Tibial nerve (tissue), 4 donors: ENCODE measurements at regions not wholly inside any gene's neighbourhood (a gene's known extent, or its start where the extent isn't known, plus 50 kb on each side); places are given as distances from the start of the nearest gene placed in this dataset.
"Not testable (repeated sequence)": the region's sequence is repeated elsewhere in the genome, so short reads cannot be mapped to it uniquely, and the experiment has no call there.

Experiments
- DNase-seq, 2 donors: peaks; one replicate each; pipeline ENCODE4 v3.0.0-alpha.2; 2019; ENCODE audit warnings: low spot score in 2 of 2
- H3K27ac ChIP-seq, 4 donors: fragments of 200-600 bp; sonication (generic) in 3 of 4; one replicate each; pipeline ENCODE4 v1.5.1; 2017 to 2019; ENCODE audit warnings: mild to moderate bottlenecking in 1 of 4
- H3K27me3 ChIP-seq, 2 donors: fragments of 200-600 bp; sonication (generic) in 1 of 2; one replicate each; pipeline versions ENCODE4 v1.5.1 to v1.6.0; 2017 to 2019
- H3K36me3 ChIP-seq, 3 donors: fragments of 200-600 bp; sonication (generic); one replicate each; pipeline ENCODE4 v1.5.1; 2018 to 2019
- H3K4me1 ChIP-seq, 4 donors: fragments of 200-600 bp; sonication (generic) in 3 of 4; one replicate each; pipeline ENCODE4 v1.5.1; 2017 to 2019
- H3K4me3 ChIP-seq, 4 donors: fragments of 200-600 bp; sonication (generic) in 3 of 4; one replicate each; pipeline ENCODE4 v1.5.1; 2017 to 2019; ENCODE audit warnings: mild to moderate bottlenecking in 1 of 4, moderate library complexity in 1 of 4
- H3K9me3 ChIP-seq, 4 donors: fragments of 200-600 bp; sonication (generic) in 3 of 4; one replicate each; pipeline ENCODE4 v1.5.1; 2017 to 2019
- EP300 ChIP-seq, 2 donors: sonication (generic); formaldehyde crosslinking; IDR thresholded peaks; one replicate each; pipeline ENCODE4 v1.6.1; 2017; ENCODE audit warnings: antibody characterized with exemption in 2 of 2, mild to moderate bottlenecking in 1 of 2
- POLR2A ChIP-seq, 2 donors: fragments of 450-650 bp; IDR thresholded peaks; one replicate each; pipeline ENCODE4 v1.6.1; 2017; ENCODE audit warnings: antibody characterized with exemption in 2 of 2, mild to moderate bottlenecking in 2 of 2, moderate library complexity in 2 of 2
- WGBS, 2 donors: methylation state at CpG; one replicate each; pipeline ENCODE4 v1.1.5; 2018; 5-methylcytosine and 5-hydroxymethylcytosine counted together
- TF ChIP-seq, protein P1 (sequence below), 5 experiments: fragments of 200-600 bp in 3 of 5; fragments of 450-650 bp in 2 of 5; sonication (generic) in 3 of 5; IDR thresholded peaks; one replicate each; pipeline ENCODE4 v1.5.1; 2016 to 2019; ENCODE audit warnings: antibody characterized with exemption in 5 of 5, mild to moderate bottlenecking in 3 of 5, moderate library complexity in 2 of 5

DNA sequence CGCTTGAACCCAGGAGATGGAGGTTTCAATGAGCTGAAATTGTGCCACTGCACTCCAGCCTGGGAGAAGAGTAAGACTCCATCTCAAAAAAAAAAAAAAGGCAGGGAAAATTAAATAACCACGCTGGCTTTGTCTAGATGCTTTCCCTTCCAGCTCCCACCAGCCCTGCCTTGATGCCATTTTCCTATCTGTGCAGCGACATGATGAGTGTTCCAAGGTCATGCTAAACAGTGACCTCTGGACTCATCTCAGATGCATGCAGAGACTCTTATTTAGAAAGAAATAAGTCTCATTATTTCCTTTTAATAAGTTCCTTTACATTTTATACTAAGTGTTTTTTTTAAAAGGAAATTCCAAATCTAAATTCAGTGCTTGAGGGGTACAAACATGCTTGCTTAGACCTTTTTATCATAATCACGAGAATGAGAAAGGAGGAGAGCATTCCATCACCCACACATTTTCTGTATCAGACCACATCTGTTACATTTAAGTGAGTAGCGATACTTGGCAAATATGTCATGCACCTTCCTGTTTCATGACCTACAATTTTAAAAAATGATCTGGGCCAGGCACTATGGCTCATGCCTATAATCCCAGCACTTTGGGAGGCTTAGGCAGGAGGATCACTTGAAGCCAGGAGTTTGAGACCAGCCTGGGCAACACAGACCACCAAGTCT lies 101.1 kb upstream of the RREB1 start:
- no peaks in the 10 kb centered on the region for H3K9me3 ChIP-seq
- TF ChIP-seq EP300 (IDR thresholded peaks at IDR 0.05) = no peak
- TF ChIP-seq, protein P1, sequence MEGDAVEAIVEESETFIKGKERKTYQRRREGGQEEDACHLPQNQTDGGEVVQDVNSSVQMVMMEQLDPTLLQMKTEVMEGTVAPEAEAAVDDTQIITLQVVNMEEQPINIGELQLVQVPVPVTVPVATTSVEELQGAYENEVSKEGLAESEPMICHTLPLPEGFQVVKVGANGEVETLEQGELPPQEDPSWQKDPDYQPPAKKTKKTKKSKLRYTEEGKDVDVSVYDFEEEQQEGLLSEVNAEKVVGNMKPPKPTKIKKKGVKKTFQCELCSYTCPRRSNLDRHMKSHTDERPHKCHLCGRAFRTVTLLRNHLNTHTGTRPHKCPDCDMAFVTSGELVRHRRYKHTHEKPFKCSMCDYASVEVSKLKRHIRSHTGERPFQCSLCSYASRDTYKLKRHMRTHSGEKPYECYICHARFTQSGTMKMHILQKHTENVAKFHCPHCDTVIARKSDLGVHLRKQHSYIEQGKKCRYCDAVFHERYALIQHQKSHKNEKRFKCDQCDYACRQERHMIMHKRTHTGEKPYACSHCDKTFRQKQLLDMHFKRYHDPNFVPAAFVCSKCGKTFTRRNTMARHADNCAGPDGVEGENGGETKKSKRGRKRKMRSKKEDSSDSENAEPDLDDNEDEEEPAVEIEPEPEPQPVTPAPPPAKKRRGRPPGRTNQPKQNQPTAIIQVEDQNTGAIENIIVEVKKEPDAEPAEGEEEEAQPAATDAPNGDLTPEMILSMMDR (IDR thresholded peaks at IDR 0.05) = no peak
- no peak for TF ChIP-seq POLR2A (IDR thresholded peaks at IDR 0.05)
- no peaks in the 10 kb centered on the region for H3K27me3 ChIP-seq
- no peak for DNase-seq
- 69 to 78% methylated on average over 5 of the region's 5 CpGs for WGBS, 2 donors
- no peaks in the 10 kb centered on the region for H3K36me3 ChIP-seq
- H3K27ac ChIP-seq = no peak overlapping the region
- H3K4me3 ChIP-seq = no peak overlapping the region
- no peaks in the 10 kb centered on the region for H3K4me1 ChIP-seq

DNA sequence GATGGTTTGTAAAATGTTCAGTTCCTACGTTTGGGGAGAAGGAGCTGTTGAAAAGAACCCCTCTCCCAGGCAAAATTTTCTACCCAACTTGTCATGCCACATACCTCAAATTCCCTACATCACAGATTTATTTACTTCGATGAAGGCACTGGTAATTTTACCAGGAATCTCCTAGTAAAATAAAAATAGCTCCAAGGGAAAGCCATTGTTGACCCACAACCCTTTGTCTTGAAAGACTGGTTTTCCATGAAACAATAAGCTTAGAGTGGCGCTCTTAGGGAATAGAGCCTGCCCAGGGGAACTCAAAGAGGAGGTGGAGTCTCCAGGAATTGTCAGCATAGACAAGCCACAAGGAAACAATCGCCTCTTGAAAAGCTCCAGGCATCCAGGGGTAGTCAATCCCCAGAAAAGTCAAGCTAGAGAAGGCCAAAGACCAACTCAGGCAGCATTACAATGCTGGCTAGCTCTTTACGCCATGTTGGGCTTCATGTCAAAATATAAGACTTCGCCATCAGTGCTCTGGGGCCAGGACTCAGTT lies 99.2 kb upstream of the RREB1 start:
- H3K9me3 ChIP-seq = no peaks in the 10 kb centered on the region
- no peaks in the 10 kb centered on the region for H3K27me3 ChIP-seq
- H3K4me1 ChIP-seq = no peaks in the 10 kb centered on the region
- H3K36me3 ChIP-seq = no peaks in the 10 kb centered on the region
- TF ChIP-seq POLR2A (IDR thresholded peaks at IDR 0.05) (no peak), EP300 (IDR thresholded peaks at IDR 0.05) (no peak)
- TF ChIP-seq, protein P1 (IDR thresholded peaks at IDR 0.05) = no peak
- no peak overlapping the region for H3K27ac ChIP-seq
- no peak overlapping the region for H3K4me3 ChIP-seq
- DNase-seq = no peak
- WGBS, 2 donors = 72 to 81% methylated on average over 6 of the region's 6 CpGs

DNA sequence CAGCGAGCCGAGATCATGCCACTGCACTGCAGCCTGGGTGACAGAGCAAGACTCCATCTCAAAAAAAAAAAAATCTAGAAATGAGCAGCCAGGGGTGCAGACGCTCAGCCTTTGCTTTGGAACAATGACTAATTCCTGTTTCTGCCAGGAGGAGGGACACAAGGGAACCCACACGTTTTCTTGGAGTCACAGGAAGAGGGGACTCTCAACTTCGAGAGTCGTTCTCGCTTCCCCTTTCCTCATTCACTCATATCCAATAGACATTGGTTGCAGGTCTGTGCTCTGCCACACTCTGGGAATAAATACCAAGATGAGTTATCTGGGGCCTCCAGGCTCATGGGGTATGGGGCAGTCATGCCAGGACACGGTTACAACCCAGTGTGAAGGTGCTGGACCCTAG lies 91.5 kb upstream of the RREB1 start:
- TF ChIP-seq, protein P1 (IDR thresholded peaks at IDR 0.05) = no peak
- TF ChIP-seq EP300 (IDR thresholded peaks at IDR 0.05) (no peak), POLR2A (IDR thresholded peaks at IDR 0.05) (no peak)
- DNase-seq = peak in 1 of 2 donors; percentile 5
- H3K36me3 ChIP-seq = no peaks in the 10 kb centered on the region
- no peaks in the 10 kb centered on the region for H3K9me3 ChIP-seq
- H3K27ac ChIP-seq = no peak overlapping the region
- H3K4me3 ChIP-seq = no peak overlapping the region
- 67 to 68% methylated on average over 8 of the region's 8 CpGs for WGBS, 2 donors
- no peaks in the 10 kb centered on the region for H3K4me1 ChIP-seq
- H3K27me3 ChIP-seq = no peaks in the 10 kb centered on the region

DNA sequence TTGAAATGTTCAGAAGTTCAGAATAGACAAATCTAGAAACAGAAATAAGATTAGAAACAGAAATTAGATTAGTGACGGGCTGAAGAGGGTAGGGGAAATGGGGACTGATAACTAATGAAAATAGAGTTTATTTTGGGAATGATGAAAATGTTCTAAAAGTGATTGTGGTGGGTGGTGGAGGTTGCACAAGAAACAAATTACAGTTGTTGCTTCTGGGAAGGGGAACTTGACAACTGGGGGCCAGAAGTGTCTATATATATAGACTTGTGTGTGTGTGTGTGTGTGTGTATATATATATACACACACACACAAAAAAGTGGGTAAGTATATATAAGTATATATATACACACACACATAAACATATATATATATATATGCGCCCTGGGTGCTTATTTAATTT lies 86.5 kb upstream of the RREB1 start:
- no peak overlapping the region for H3K27ac ChIP-seq
- H3K9me3 ChIP-seq = no peaks in the 10 kb centered on the region
- DNase-seq = no peak
- no peaks in the 10 kb centered on the region for H3K36me3 ChIP-seq
- H3K4me1 ChIP-seq = no peaks in the 10 kb centered on the region
- no peaks in the 10 kb centered on the region for H3K27me3 ChIP-seq
- no peak overlapping the region for H3K4me3 ChIP-seq
- 81 to 88% methylated on average over 2 of the region's 2 CpGs for whole genome bisulfite sequencing, 2 donors
- TF ChIP-seq POLR2A (IDR thresholded peaks at IDR 0.05) (no peak), EP300 (IDR thresholded peaks at IDR 0.05) (no peak)
- TF ChIP-seq, protein P1 (IDR thresholded peaks at IDR 0.05) = no peak

DNA sequence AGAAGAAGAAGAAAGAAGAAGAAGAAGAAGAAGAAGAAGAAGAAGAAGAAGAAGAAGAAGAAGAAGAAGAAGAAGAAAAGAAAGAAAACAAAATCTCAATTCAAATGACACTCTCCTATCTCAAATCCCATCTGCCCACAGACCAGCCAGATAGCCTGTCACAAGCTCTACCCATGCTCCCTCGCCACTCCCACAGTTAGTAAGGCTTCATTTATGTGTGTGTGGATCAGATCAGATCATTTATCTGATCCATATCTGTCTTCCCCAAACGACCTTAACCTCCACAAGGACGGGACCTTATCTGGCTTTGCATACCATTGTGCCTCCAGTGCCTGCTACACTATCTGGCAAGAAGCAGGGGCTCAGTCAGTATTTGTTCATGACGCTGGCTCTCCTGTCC lies 81.9 kb upstream of the RREB1 start:
- Histone ChIP-seq H3K4me3 (no peak overlapping the region), H3K27ac (no peak overlapping the region), H3K36me3 (no peaks in the 10 kb centered on the region), H3K27me3 (no peaks in the 10 kb centered on the region), H3K9me3 (peaks cover 0 to 7% (median 0%) of the 10 kb centered on the region in 4 donors), H3K4me1 (no peaks in the 10 kb centered on the region)
- no peak for DNase-seq
- TF ChIP-seq POLR2A (IDR thresholded peaks at IDR 0.05) (no peak), EP300 (IDR thresholded peaks at IDR 0.05) (no peak)
- TF ChIP-seq, protein P1 (IDR thresholded peaks at IDR 0.05) = no peak
- 77 to 81% methylated on average over 4 of the region's 4 CpGs for WGBS, 2 donors

DNA sequence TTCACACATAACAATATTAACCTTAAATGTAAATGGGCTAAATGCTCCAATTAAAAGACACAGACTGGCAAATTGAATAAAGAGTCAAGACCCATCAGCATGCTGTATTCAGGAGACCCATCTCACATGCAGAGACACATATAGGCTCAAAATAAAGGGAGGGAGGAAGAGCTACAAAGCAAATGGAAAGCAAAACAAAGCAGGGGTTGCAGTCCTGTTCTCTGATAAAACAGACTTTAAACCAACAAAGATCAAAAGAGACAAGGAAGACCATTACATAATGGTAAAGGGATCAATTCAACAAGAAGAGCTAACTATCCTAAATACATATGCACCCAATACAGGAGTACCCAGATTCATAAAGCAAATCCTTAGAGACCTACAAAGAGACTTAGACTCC lies 78.8 kb upstream of the RREB1 start:
- DNase-seq, H3K9me3 ChIP-seq, H3K4me3 ChIP-seq, H3K36me3 ChIP-seq, H3K4me1 ChIP-seq, H3K27me3 ChIP-seq, H3K27ac ChIP-seq: not testable (repeated sequence)

DNA sequence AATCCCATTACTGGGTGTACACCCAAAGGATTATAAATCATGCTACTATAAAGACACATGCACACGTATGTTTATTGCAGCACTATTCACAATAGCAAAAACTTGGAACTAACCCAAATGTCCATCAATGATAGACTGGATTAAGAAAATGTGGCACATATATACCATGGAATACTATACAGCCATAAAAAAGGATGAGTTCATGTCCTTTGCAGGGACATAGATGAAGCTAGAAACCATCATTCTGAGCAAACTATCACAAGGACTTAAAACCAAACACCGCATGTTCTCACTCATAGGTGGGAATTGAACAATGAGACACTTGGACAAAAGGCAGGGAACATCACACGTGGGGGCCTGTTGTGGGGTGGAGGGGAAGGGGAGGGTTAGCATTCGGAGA lies 76.8 kb upstream of the RREB1 start:
- H3K27me3 ChIP-seq, H3K27ac ChIP-seq, H3K9me3 ChIP-seq, H3K36me3 ChIP-seq, H3K4me1 ChIP-seq, DNase-seq, H3K4me3 ChIP-seq: not testable (repeated sequence)
- 66 to 67% methylated on average over 4 of the region's 4 CpGs for WGBS, 2 donors
